IMR-90 (cell line): ENCODE measurements at regions not wholly inside any gene's neighbourhood (a gene's known extent, or its start where the extent isn't known, plus 50 kb on each side); places are given as distances from the start of the nearest gene placed in this dataset.

Experiments used
- ATAC-seq: fragments of 200-7000 bp; cut with Tn5 transposase; 2 replicates; pipeline ENCODE4 v1.9.1; 2020; ENCODE audit warnings: low read depth, mild to moderate bottlenecking, moderate library complexity
- BruUV-seq: library from RNA; stranded (reverse); fragments of 400-500 nt; replicated peaks from 2 replicates; lab custom pipeline; 2021; lab: Mats Ljungman, UMichigan
- CTCF ChIA-PET: fragments of 300-600 bp; formaldehyde crosslinking; extraction: SDS; loops from one replicate; lab custom pipeline; 2021; ENCODE audit warnings: antibody characterized with exemption; lab: Yijun Ruan, JAX
- POLR2A ChIA-PET: fragments of 300-600 bp; sonication (Branson Sonifier 250); formaldehyde crosslinking; loops from one replicate; lab custom pipeline; 2022; ENCODE audit warnings: antibody characterized with exemption; ENCODE audit not compliant: unreplicated experiment; lab: Charles Lee
- DNase-seq: peaks from one replicate; pipeline ENCODE4 v3.0.0; 2013
- H2AFZ ChIP-seq: replicated peaks from 2 replicates; pipeline ENCODE3; 2013; ENCODE audit warnings: low read length, mild to moderate bottlenecking; ENCODE audit not compliant: poor library complexity
- H2AK5ac ChIP-seq: 2 replicates; pipeline ENCODE4 v1.6.1; 2013; ENCODE audit warnings: low read depth, low read length, inconsistent platforms
- H2AK9ac ChIP-seq: replicated peaks from 2 replicates; pipeline ENCODE3; 2013; ENCODE audit warnings: mild to moderate bottlenecking, low read depth, low read length, moderate library complexity; ENCODE audit not compliant: poor library complexity
- H2BK120ac ChIP-seq: 2 replicates; pipeline ENCODE4 v1.6.1; 2013; ENCODE audit warnings: low read depth, low read length, inconsistent platforms
- H2BK15ac ChIP-seq: 3 replicates; pipeline ENCODE4 v1.6.1; 2013; ENCODE audit warnings: low read depth, low read length, inconsistent platforms
- H2BK20ac ChIP-seq: 2 replicates; pipeline ENCODE4 v1.6.1; 2013; ENCODE audit warnings: low read depth, mild to moderate bottlenecking, inconsistent platforms, low read length, moderate library complexity
- H2BK5ac ChIP-seq: 2 replicates; pipeline ENCODE4 v1.6.1; 2013; ENCODE audit warnings: mild to moderate bottlenecking, low read depth, low read length, inconsistent platforms; ENCODE audit not compliant: poor library complexity, severe bottlenecking
- H3K14ac ChIP-seq: replicated peaks from 2 replicates; pipeline ENCODE4 v1.6.1; 2013; ENCODE audit warnings: low read depth, low read length, inconsistent platforms
- H3K18ac ChIP-seq: 2 replicates; pipeline ENCODE4 v1.6.1; 2013; ENCODE audit warnings: low read depth, low read length, control low read depth
- H3K23ac ChIP-seq: 2 replicates; pipeline ENCODE4 v1.6.1; 2013; ENCODE audit warnings: low read depth, low read length, inconsistent platforms
- H3K27ac ChIP-seq: 2 replicates; pipeline ENCODE4 v1.5.1; 2013; ENCODE audit warnings: mild to moderate bottlenecking, control low read depth, low read length; ENCODE audit not compliant: insufficient read depth
- H3K27me3 ChIP-seq: 2 replicates; pipeline ENCODE4 v1.6.1; 2013; ENCODE audit warnings: low read length; ENCODE audit not compliant: control insufficient read depth, insufficient read depth
- H3K36me3 ChIP-seq: 2 replicates; pipeline ENCODE4 v1.6.1; 2013; ENCODE audit warnings: low read length, mixed read lengths; ENCODE audit not compliant: control insufficient read depth, insufficient read depth
- H3K4ac ChIP-seq: 2 replicates; pipeline ENCODE4 v1.6.1; 2013; ENCODE audit warnings: low read depth, low read length, inconsistent platforms
- H3K4me1 ChIP-seq: 2 replicates; pipeline ENCODE4 v1.6.1; 2013; ENCODE audit warnings: low read length, mixed read lengths; ENCODE audit not compliant: control insufficient read depth, insufficient read depth
- H3K4me2 ChIP-seq: 2 replicates; pipeline ENCODE4 v1.6.1; 2013; ENCODE audit warnings: low read depth, mild to moderate bottlenecking, control low read depth, low read length, moderate library complexity
- H3K4me3 ChIP-seq: 2 replicates; pipeline ENCODE4 v1.5.1; 2013; ENCODE audit warnings: low read depth, mild to moderate bottlenecking, control low read depth, low read length, moderate library complexity; ENCODE audit not compliant: insufficient read depth
- H3K56ac ChIP-seq: 2 replicates; pipeline ENCODE4 v1.6.1; 2013; ENCODE audit warnings: low read length, inconsistent platforms; ENCODE audit not compliant: insufficient read depth; ENCODE audit errors: extremely low read depth
- H3K79me1 ChIP-seq, 2 experiments: 2 replicates each; pipeline ENCODE4 v1.6.1; 2013; ENCODE audit warnings: low read length in 2 of 2, inconsistent platforms in 1 of 2, low read depth in 1 of 2
- H3K9ac ChIP-seq: 2 replicates; pipeline ENCODE4 v1.6.1; 2013; ENCODE audit warnings: low read depth, low read length, control low read depth
- H3K9me1 ChIP-seq: 2 replicates; pipeline ENCODE4 v1.6.1; 2013; ENCODE audit warnings: low read length, inconsistent platforms; ENCODE audit not compliant: insufficient read depth
- H3K9me3 ChIP-seq: 2 replicates; pipeline ENCODE4 v1.6.1; 2013; ENCODE audit warnings: low read length; ENCODE audit not compliant: control insufficient read depth, insufficient read depth
- H4K20me1 ChIP-seq: 2 replicates; pipeline ENCODE4 v1.6.1; 2013; ENCODE audit warnings: low read length, inconsistent platforms; ENCODE audit not compliant: insufficient read depth
- H4K5ac ChIP-seq: 2 replicates; pipeline ENCODE4 v1.6.1; 2013; ENCODE audit warnings: mild to moderate bottlenecking, low read depth, low read length, control low read depth
- H4K8ac ChIP-seq, 2 experiments: 2 replicates each; pipeline ENCODE4 v1.6.1; 2013; ENCODE audit warnings: low read depth in 2 of 2, low read length in 2 of 2, control low read depth in 1 of 2, inconsistent platforms in 1 of 2
- H4K91ac ChIP-seq: 2 replicates; pipeline ENCODE4 v1.6.1; 2013; ENCODE audit warnings: low read depth, low read length, inconsistent platforms; ENCODE audit not compliant: insufficient read depth
- BHLHE40 ChIP-seq: fragments of 150-350 bp; IDR thresholded peaks from 2 replicates; pipeline ENCODE4 v1.6.1; 2016; ENCODE audit warnings: mild to moderate bottlenecking, low read depth, low read length
- CEBPB ChIP-seq: IDR thresholded peaks from 2 replicates; pipeline ENCODE4 v1.6.1; 2012; ENCODE audit warnings: low read depth, low read length, improper control_type of control experiment
- CHD1 ChIP-seq: IDR thresholded peaks from 2 replicates; pipeline ENCODE4 v1.6.1; 2012; ENCODE audit warnings: low read depth, low read length, improper control_type of control experiment
- CTCF ChIP-seq: conservative IDR thresholded peaks from 2 replicates; pipeline ENCODE4 v1.5.1; 2012; ENCODE audit warnings: mild to moderate bottlenecking, low read depth, low read length, improper control_type of control experiment
- ELK1 ChIP-seq: fragments of 150-350 bp; IDR thresholded peaks from 2 replicates; pipeline ENCODE4 v1.6.1; 2016; ENCODE audit warnings: low read depth, mild to moderate bottlenecking, low read length, moderate library complexity, borderline replicate concordance
- FOS ChIP-seq: fragments of 150-350 bp; IDR thresholded peaks from 2 replicates; pipeline ENCODE4 v1.6.1; 2016; ENCODE audit warnings: low read depth, low read length
- MAFK ChIP-seq: IDR thresholded peaks from 2 replicates; pipeline ENCODE4 v1.6.1; 2012; ENCODE audit warnings: low read depth, low read length, improper control_type of control experiment
- MAZ ChIP-seq: IDR thresholded peaks from 2 replicates; pipeline ENCODE4 v1.6.1; 2012; ENCODE audit warnings: low read depth, mild to moderate bottlenecking, low read length, improper control_type of control experiment, moderate library complexity, borderline replicate concordance
- MXI1 ChIP-seq: IDR thresholded peaks from 2 replicates; pipeline ENCODE4 v1.6.1; 2012; ENCODE audit warnings: low read depth, mild to moderate bottlenecking, low read length, moderate library complexity, borderline replicate concordance
- NFE2L2 ChIP-seq: fragments of 150-350 bp; IDR thresholded peaks from 2 replicates; pipeline ENCODE4 v1.6.1; 2016; ENCODE audit warnings: low read depth, mild to moderate bottlenecking, low read length
- POLR2A ChIP-seq: IDR thresholded peaks from 2 replicates; pipeline ENCODE4 v1.6.1; 2012; ENCODE audit warnings: mild to moderate bottlenecking, low read depth, low read length
- RAD21 ChIP-seq: IDR thresholded peaks from 2 replicates; pipeline ENCODE4 v1.6.1; 2012; ENCODE audit warnings: low read length, improper control_type of control experiment
- RCOR1 ChIP-seq: IDR thresholded peaks from 2 replicates; pipeline ENCODE4 v1.6.1; 2012; ENCODE audit warnings: mild to moderate bottlenecking, low read length, improper control_type of control experiment; ENCODE audit not compliant: insufficient replicate concordance
- RFX5 ChIP-seq: IDR thresholded peaks from 2 replicates; pipeline ENCODE4 v1.8.0; 2012; ENCODE audit warnings: low read depth, mild to moderate bottlenecking, low read length, moderate library complexity
- SMC3 ChIP-seq: fragments of 150-350 bp; IDR thresholded peaks from 2 replicates; pipeline ENCODE4 v1.6.1; 2016; ENCODE audit warnings: low read depth, mild to moderate bottlenecking, antibody characterized with exemption, low read length, moderate library complexity
- USF2 ChIP-seq: fragments of 150-350 bp; IDR thresholded peaks from 2 replicates; pipeline ENCODE4 v1.6.1; 2017; ENCODE audit warnings: mild to moderate bottlenecking, antibody characterized with exemption, low read length, low read depth
- WGBS, 2 experiments: methylation state at CpG; one replicate each; pipeline versions ENCODE4 v1.1.5 to v1.1.7; 2013; ENCODE audit warnings: missing lambda C conversion rate in 2 of 2; ENCODE audit not compliant: insufficient read length in 1 of 2; ENCODE audit errors: extremely low coverage in 2 of 2; 5-methylcytosine and 5-hydroxymethylcytosine counted together
- dilution Hi-C: fragments of 300-500 bp; cut with HindIII; formaldehyde crosslinking; loops from one replicate; pipeline ENCODE4 v1.14.3; 2018; ENCODE audit warnings: low sequenced_read_pairs; ENCODE audit not compliant: unreplicated experiment
- in situ Hi-C: fragments of 300-500 bp; cut with MboI; formaldehyde crosslinking; loops from 3 replicates; pipeline ENCODE4 v1.14.3; 2019; ENCODE audit warnings: low sequenced_read_pairs, inconsistent platforms, mixed read lengths
- intact Hi-C: fragments of 100-400 bp; cut with micrococcal nuclease; formaldehyde crosslinking; loops from 2 replicates; pipeline ENCODE4 v1.10.0; 2022

GRCh38 chr6:67812693-67813092 is 822.4 kb upstream of the ADGRB3 start:
- dilution Hi-C loops: no loop called here
- H3K9me1 ChIP-seq: no peaks in the 10 kb centered on the region
- no peaks in the 10 kb centered on the region for H3K27me3 ChIP-seq
- H3K27ac ChIP-seq: no peak overlapping the region
- no peak overlapping the region for H3K4me3 ChIP-seq
- H3K4me2 ChIP-seq: no peak overlapping the region
- no peaks in the 10 kb centered on the region for H4K20me1 ChIP-seq
- H2BK15ac ChIP-seq: no peak overlapping the region
- in situ Hi-C loops: no loop called here
- H2BK20ac ChIP-seq: no peak overlapping the region
- POLR2A ChIA-PET: no interaction called here
- H2AFZ ChIP-seq: no peak overlapping the region
- no peak overlapping the region for H3K23ac ChIP-seq
- CTCF ChIA-PET: no interaction called here
- no peak overlapping the region for H2AK9ac ChIP-seq
- no peak overlapping the region for H3K14ac ChIP-seq
- H3K18ac ChIP-seq: no peak overlapping the region
- no peak for ATAC-seq
- H3K4me1 ChIP-seq: no peaks in the 10 kb centered on the region
- no peak overlapping the region for H4K8ac ChIP-seq
- no peaks in the 10 kb centered on the region for H3K36me3 ChIP-seq
- H3K79me1 ChIP-seq: no peaks in the 10 kb centered on the region
- BruUV-seq: no TSS peak
- no peak overlapping the region for H4K5ac ChIP-seq
- H3K9ac ChIP-seq: no peak overlapping the region
- TF ChIP-seq MXI1: no peak
- no peak for TF ChIP-seq CEBPB
- TF ChIP-seq FOS: no peak
- no peak for TF ChIP-seq MAFK
- no peak for TF ChIP-seq ELK1
- no peak for TF ChIP-seq RAD21
- TF ChIP-seq CHD1: no peak
- TF ChIP-seq CTCF: no peak
- no peak for TF ChIP-seq NFE2L2
- no peak for TF ChIP-seq SMC3
- no peak for TF ChIP-seq RCOR1
- TF ChIP-seq RFX5: no peak
- TF ChIP-seq POLR2A: no peak
- no peak for TF ChIP-seq BHLHE40
- TF ChIP-seq MAZ: no peak
- TF ChIP-seq USF2: no peak
- no peak overlapping the region for H3K56ac ChIP-seq
- H2AK5ac ChIP-seq: no peak overlapping the region
- no peak for DNase-seq
- no peak overlapping the region for H2BK5ac ChIP-seq
- H4K91ac ChIP-seq: no peak overlapping the region
- WGBS, 2 experiments: 78% methylated on average over 1 of the region's 1 CpG; no CpG with 5 or more reads in 1 of the 2 experiments
- intact Hi-C loops: no loop called here
- H2BK120ac ChIP-seq: no peak overlapping the region
- H3K9me3 ChIP-seq: peaks cover 7% of the 10 kb centered on the region
- H3K4ac ChIP-seq: no peak overlapping the region
